Activated CD8-positive, alpha-beta memory T cell treated with anti-CD3 and anti-CD28 coated beads for 48 hours (primary cell): ENCODE measurements at regions not wholly inside any gene's neighbourhood (a gene's known extent, or its start where the extent isn't known, plus 50 kb on each side); places are given as distances from the start of the nearest gene placed in this dataset.
"Not testable (repeated sequence)": the region's sequence is repeated elsewhere in the genome, so short reads cannot be mapped to it uniquely, and the experiment has no call there.

Experiments
- DNase-seq, 3 experiments: peaks; one replicate each; pipeline ENCODE4 v3.0.0-alpha.2; 2020; ENCODE audit warnings: low read depth in 2 of 3, low spot score in 2 of 3

DNA sequence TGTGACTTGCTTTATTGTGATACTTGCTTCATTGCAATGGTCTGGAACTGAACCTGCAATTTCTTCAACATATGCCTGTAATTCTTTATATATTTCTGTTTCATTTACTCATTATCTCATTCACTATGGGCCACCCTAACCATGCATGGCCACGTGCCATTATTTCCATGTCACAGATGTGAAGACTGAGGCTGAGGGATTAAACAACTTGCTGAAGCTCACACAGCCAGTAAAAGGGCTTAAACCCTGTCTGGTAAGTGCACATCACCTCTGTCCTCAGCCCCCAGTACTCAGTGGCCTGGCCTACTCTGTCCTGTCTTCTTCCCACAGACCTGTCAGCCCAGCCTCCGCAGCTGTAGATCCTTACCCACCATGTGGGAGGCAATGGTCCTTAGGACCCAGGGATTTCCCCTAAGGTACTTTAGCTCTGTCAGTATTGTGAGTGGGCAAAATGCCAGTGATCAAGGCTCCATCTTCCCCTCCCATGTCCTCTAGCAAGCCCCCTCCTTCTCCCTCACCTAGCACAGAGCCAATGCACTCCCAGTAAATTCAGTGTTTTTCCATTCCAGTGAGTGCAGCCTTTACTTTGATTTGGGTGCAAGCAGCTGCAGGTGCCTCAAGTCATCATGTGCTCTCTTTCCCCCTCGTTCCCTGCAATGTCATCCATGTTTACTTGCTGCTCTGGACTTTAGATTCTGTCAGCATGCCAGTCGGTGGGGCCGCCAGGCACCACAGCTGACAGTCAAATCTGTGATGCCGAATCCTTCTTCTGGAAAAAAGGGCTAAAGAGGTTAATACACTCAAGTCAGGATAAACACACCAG lies 228.2 kb upstream of the PROX1 start:
- no peak for DNase-seq

DNA sequence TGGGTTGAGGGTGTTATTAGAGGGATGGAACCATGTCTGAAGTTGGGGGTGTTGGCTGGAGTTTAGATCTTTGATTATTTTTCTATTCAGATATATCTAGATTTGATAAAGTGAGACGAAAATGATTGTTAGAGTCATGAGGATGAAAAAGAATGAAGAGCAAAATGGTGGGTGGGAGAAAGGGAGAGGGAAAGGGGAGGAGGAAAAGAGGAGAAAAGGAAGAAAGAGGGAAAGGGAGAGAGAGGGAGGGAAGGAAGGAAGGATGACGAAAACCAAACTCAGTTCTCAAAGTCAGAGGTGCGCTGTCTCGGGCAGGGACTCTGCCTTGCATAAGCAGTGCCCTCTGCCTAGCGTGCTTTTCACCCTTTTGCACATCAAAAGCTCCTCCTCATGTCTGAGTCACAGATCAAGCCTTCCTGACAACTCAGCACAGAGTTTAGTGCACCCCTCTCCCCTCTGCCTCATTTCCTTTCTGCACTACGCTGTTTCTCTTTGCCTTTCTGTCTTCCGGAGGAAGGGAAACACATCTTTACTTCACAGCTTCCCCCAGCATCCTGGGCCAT lies 225.8 kb upstream of the PROX1 start:
- no peak for DNase-seq

- no peak for DNase-seq
Measured at GRCh38 chr1:213767683-213768082, 220.1 kb upstream of the PROX1 start.

GRCh38 chr1:213772128-213773063 lies 215.4 kb upstream of the PROX1 start:
- DNase-seq = no peak

GRCh38 chr1:213773975-213774374 lies 213.8 kb upstream of the PROX1 start:
- no peak for DNase-seq

DNA sequence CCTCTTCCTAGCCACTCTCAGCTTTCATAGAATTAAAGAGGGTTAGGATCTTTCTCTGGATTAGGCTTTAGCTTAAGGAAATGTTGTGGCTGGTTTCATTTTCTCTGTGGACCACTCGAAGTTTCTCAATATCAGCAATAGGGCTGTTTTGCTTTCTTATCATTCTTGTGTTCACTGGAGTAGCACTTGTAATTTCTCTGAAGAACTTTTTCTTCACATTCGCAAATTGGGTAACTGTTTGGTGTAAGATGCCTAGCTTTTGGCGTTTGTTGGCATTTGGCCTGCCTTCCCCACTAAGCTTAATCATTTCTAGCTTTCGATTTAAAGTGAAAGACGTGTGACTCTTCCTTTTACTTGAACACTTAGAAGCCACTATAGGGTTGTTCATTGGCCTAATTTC lies 210.8 kb upstream of the PROX1 start:
- no peak for DNase-seq

- DNase-seq = no peak
Measured at GRCh38 chr1:213779228-213779627, 208.5 kb upstream of the PROX1 start.

GRCh38 chr1:213782941-213783672 lies 204.7 kb upstream of the PROX1 start:
- DNase-seq = no peak

GRCh38 chr1:213783893-213784292 lies 203.9 kb upstream of the PROX1 start:
- no peak for DNase-seq

- DNase-seq = no peak
Measured at GRCh38 chr1:213786683-213787082, 201.1 kb upstream of the PROX1 start.

GRCh38 chr1:213790565-213790964 lies 197.2 kb upstream of the PROX1 start:
- no peak for DNase-seq

DNA sequence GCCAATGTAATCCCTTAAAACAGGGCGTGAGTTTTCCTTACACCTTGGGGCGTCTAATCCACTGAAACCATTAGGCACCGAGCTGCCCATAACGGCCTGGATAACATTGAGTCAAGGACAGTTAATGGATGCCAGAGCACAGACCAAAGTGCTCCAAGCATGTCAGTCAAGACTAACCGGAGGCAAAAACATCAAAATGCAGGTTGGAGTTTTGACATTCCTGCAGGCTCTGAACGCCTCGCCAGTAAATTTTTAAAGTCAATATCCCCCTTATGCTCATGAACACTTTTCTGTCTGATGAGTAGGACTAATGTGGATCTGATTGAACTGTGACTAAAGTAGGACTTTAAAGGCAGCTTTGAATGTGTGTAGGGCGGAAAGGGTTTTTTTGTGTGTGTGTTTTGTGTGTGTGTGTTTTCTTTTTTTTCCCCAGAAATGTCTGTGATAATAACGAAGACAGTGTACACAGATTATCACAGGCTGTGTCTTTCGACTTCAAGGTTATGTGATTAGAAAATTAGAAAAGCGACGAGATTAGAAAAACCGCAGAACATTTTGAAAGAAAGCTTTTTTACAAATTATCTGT lies 194.2 kb upstream of the PROX1 start:
- no peak for DNase-seq

GRCh38 chr1:213796525-213796924 lies 191.2 kb upstream of the PROX1 start:
- no peak for DNase-seq

DNA sequence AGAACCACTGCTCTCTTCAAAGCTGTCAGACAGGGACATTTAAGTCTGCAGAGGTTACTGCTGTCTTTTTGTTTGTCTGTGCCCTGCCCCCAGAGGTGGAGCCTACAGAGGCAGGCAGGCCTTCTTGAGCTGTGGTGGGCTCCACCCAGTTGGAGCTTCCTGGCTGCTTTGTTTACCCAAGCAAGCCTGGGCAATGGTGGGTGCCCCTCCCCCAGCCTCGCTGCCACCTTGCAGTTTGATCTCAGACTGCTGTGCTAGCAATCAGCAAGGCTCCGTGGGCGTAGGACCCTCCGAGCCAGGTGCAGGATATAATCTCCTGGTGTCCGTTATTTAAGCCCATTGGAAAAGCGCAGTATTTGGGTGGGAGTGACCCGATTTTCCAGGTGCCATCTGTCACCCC lies 179.5 kb upstream of the PROX1 start:
- DNase-seq = not testable (repeated sequence)

GRCh38 chr1:213817156-213817555 lies 170.6 kb upstream of the PROX1 start:
- DNase-seq = no peak

GRCh38 chr1:213820362-213821149 lies 167.2 kb upstream of the PROX1 start:
- DNase-seq = no peak

DNA sequence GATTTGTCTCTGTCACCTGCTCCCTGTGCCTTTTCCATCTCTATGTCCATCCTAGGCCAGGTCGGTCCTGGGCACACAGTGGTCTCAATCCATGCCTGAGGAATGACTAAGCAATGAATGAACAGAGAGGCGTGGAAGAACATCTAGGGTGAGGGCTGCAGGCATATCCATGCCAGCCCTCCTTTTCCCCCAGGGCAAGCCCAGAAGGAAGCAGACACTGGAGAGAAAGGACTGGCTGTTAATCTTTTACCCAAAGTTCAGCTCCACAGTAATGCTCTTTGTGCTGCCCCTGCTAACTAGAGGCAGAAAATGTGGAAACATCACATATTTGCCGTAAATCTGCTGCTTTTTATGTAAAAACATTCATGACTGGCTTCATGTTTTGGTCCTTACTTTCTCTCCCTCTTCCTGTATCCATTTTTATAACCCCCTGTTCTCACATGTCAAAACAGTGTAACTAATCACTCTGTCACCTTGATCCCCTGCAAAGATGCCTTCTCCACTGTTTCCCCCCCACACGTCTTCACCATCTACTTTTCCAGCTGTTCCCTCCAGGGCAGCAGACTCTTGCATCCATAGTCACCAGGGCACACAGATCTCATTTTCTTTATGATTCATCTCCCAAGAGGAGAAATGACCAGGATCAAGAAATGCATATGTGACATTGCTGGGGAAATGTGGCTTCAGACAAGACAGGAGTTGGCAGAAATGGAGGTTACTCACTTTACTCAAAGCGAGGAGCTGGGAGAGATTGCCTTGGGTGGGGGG lies 166.4 kb upstream of the PROX1 start:
- DNase-seq = no peak

DNA sequence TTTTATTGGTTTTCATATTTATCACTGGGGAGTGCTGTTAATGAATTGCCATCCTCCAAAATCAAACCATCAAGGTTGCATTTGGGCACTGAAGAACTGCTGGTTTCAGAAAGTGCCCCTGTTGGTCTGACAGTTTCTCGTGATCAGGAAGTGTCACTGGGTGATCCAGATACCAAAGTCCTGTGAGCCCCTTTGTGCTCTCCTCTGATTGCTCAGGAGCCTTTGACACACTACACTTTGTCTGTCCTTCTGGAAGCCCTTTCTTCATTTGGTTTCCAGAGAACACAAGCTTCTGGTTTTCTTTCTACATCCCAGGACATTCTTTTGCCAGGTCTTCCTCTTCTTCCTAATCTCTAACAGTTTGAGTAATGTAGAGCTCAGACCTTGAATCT lies 165.8 kb upstream of the PROX1 start:
- no peak for DNase-seq

- no peak for DNase-seq
Measured at GRCh38 chr1:213826891-213827290, 160.9 kb upstream of the PROX1 start.
